GM23338 (cell line): ENCODE measurements at regions not wholly inside any gene's neighbourhood (a gene's known extent, or its start where the extent isn't known, plus 50 kb on each side); places are given as distances from the start of the nearest gene placed in this dataset.

Experiments used
- ATAC-seq: fragments of 200-7000 bp; cut with Tn5 transposase; 3 replicates; pipeline ENCODE4 v1.9.1; 2020
- DNase-seq: peaks from one replicate; pipeline ENCODE4 v3.0.0-alpha.2; 2015; ENCODE audit warnings: low spot score
- H2AFZ ChIP-seq: fragments of 200-600 bp; sonication (generic); 2 replicates; pipeline ENCODE4 v1.8.0; 2016; ENCODE audit warnings: antibody characterized with exemption, mild to moderate bottlenecking, moderate library complexity
- H3F3A ChIP-seq: fragments of 200-600 bp; sonication (generic); replicated peaks from 2 replicates; pipeline ENCODE4 v1.8.0; 2017; ENCODE audit warnings: antibody characterized with exemption, mixed run types, low read depth
- H3K27ac ChIP-seq: fragments of 200-600 bp; sonication (generic); 2 replicates; pipeline ENCODE4 v1.6.1; 2016; ENCODE audit warnings: low read depth
- H3K27me3 ChIP-seq: fragments of 200-600 bp; sonication (generic); 2 replicates; pipeline ENCODE4 v1.8.0; 2016; ENCODE audit warnings: mild to moderate bottlenecking, mixed run types, moderate library complexity; ENCODE audit not compliant: insufficient read depth
- H3K36me3 ChIP-seq: fragments of 200-600 bp; sonication (generic); 2 replicates; pipeline ENCODE4 v1.8.0; 2016; ENCODE audit warnings: mild to moderate bottlenecking; ENCODE audit not compliant: insufficient read depth
- H3K4me1 ChIP-seq: fragments of 200-600 bp; sonication (generic); 2 replicates; pipeline ENCODE4 v1.8.0; 2016; ENCODE audit warnings: mild to moderate bottlenecking, moderate library complexity; ENCODE audit not compliant: insufficient read depth
- H3K4me2 ChIP-seq: fragments of 200-600 bp; sonication (generic); 2 replicates; pipeline ENCODE4 v1.7.1; 2017; ENCODE audit warnings: mixed run types
- H3K4me3 ChIP-seq: fragments of 200-600 bp; sonication (generic); 2 replicates; pipeline ENCODE4 v1.6.1; 2016; ENCODE audit warnings: mixed run types
- H3K79me2 ChIP-seq: fragments of 200-600 bp; sonication (generic); replicated peaks from 2 replicates; pipeline ENCODE4 v1.8.0; 2017; ENCODE audit warnings: mild to moderate bottlenecking; ENCODE audit not compliant: insufficient read depth
- H3K9me2 ChIP-seq: fragments of 200-600 bp; sonication (generic); 2 replicates; pipeline ENCODE4 v1.8.0; 2017; ENCODE audit not compliant: insufficient read depth
- H4K20me1 ChIP-seq: fragments of 200-600 bp; sonication (generic); replicated peaks from 2 replicates; pipeline ENCODE4 v1.8.0; 2017; ENCODE audit warnings: mild to moderate bottlenecking; ENCODE audit not compliant: insufficient read depth
- H3K27ac Mint-ChIP-seq: 2 replicates; pipeline ENCODE4 v1.8.0; 2020; ENCODE audit warnings: inconsistent platforms, mild to moderate bottlenecking, moderate library complexity, mixed read lengths
- H3K27me3 Mint-ChIP-seq: 3 replicates; pipeline ENCODE4 v1.8.0; 2022; ENCODE audit warnings: low read depth, mild to moderate bottlenecking, moderate library complexity, mixed read lengths, inconsistent platforms; ENCODE audit not compliant: insufficient read depth, poor library complexity
- H3K36me3 Mint-ChIP-seq: 3 replicates; pipeline ENCODE4 v1.8.0; 2021; ENCODE audit warnings: low read depth, mild to moderate bottlenecking, inconsistent platforms, moderate library complexity, mixed read lengths
- H3K4me1 Mint-ChIP-seq: 3 replicates; pipeline ENCODE4 v1.8.0; 2020; ENCODE audit warnings: mild to moderate bottlenecking, inconsistent platforms, mixed read lengths
- H3K4me3 Mint-ChIP-seq: 3 replicates; pipeline ENCODE4 v1.8.0; 2021; ENCODE audit warnings: moderate library complexity, mild to moderate bottlenecking, inconsistent platforms, mixed read lengths
- H3K9me3 Mint-ChIP-seq: 3 replicates; pipeline ENCODE4 v1.8.0; 2020; ENCODE audit warnings: moderate library complexity, mild to moderate bottlenecking, inconsistent platforms, mixed read lengths
- CREB1 ChIP-seq: fragments of 250-450 bp; sonication (Bioruptor Pico); IDR thresholded peaks from 2 replicates; pipeline ENCODE4 v1.5.0; 2020; ENCODE audit warnings: low read depth, mild to moderate bottlenecking, moderate library complexity
- EZH2 ChIP-seq: fragments of 200-600 bp; sonication (generic); IDR thresholded peaks from one replicate; pipeline ENCODE4 v1.8.0; 2017; ENCODE audit warnings: antibody characterized with exemption, mild to moderate bottlenecking, low read depth; ENCODE audit not compliant: unreplicated experiment
- EZH2phosphoT487 ChIP-seq: fragments of 200-600 bp; sonication (generic); IDR thresholded peaks from one replicate; pipeline ENCODE4 v1.8.1; 2018; ENCODE audit warnings: antibody characterized with exemption; ENCODE audit not compliant: unreplicated experiment
- JUNB ChIP-seq: IDR thresholded peaks from one replicate; pipeline ENCODE4 v1.6.1; 2016; ENCODE audit warnings: antibody characterized with exemption; ENCODE audit not compliant: unreplicated experiment
- NANOG ChIP-seq: IDR thresholded peaks from 2 replicates; pipeline ENCODE4 v1.6.1; 2016; ENCODE audit warnings: antibody characterized with exemption, borderline replicate concordance
- POLR2AphosphoS5 ChIP-seq: IDR thresholded peaks from 2 replicates; pipeline ENCODE4 v1.6.1; 2016; ENCODE audit warnings: antibody characterized with exemption, low read depth
- STAT1 ChIP-seq: IDR thresholded peaks from one replicate; pipeline ENCODE4 v1.6.1; 2016; ENCODE audit warnings: antibody characterized with exemption; ENCODE audit not compliant: unreplicated experiment
- ZNF114 ChIP-seq: fragments of 250-450 bp; sonication (Bioruptor Pico); IDR thresholded peaks from 2 replicates; pipeline ENCODE4 v1.5.0; 2020; ENCODE audit warnings: mild to moderate bottlenecking, moderate library complexity
- ZNF331 ChIP-seq: fragments of 250-450 bp; sonication (Bioruptor Pico); IDR thresholded peaks from 2 replicates; pipeline ENCODE4 v1.5.0; 2020; ENCODE audit warnings: low read depth, mild to moderate bottlenecking, moderate library complexity
- TF ChIP-seq, protein P1 (sequence below), 2 experiments: fragments of 200-600 bp in 1 of 2; sonication (generic) in 1 of 2; conservative IDR thresholded peaks; 2 replicates each; pipeline versions ENCODE4 v1.5.1 to v1.6.1; 2016 to 2017; ENCODE audit warnings: antibody characterized with exemption in 2 of 2, low read depth in 2 of 2, mild to moderate bottlenecking in 2 of 2, moderate library complexity in 1 of 2
- TF ChIP-seq, protein P2 (sequence below): IDR thresholded peaks from 2 replicates; pipeline ENCODE4 v1.6.1; 2016; ENCODE audit warnings: antibody characterized with exemption
- TF ChIP-seq, protein P3 (sequence below): IDR thresholded peaks from one replicate; pipeline ENCODE4 v1.6.1; 2018; ENCODE audit warnings: antibody characterized with exemption; ENCODE audit not compliant: unreplicated experiment
- TF ChIP-seq, protein P4 (sequence below): fragments of 250-450 bp; sonication (Bioruptor Pico); IDR thresholded peaks from 2 replicates; pipeline ENCODE4 v1.5.0; 2020; ENCODE audit warnings: mild to moderate bottlenecking, moderate library complexity

DNA sequence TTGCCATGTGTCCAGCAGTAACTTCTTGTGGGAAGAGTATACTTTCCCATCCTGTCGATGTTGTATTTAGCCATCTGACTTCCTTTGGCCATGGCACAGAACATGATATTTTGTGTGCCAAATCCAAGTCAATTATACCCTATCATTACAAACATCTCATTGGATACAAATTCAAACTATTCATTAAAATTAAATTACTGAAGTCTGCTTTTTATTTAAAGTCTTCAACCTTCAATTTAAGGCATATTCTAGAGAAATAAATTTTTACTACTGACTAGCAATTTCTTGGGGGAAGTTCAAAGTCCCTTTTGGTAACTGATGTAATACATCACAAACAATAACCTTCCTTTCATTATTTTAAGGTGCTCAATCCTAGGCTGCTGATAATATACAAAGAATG, 192.6 kb downstream of the SLC6A15 start:
- Histone ChIP-seq H3K9me2 (no peaks in the 10 kb centered on the region), H3K79me2 (no peaks in the 10 kb centered on the region), H3K36me3 (no peaks in the 10 kb centered on the region), H3K4me2 (no peak overlapping the region), H4K20me1 (no peaks in the 10 kb centered on the region), H2AFZ (no peak overlapping the region), H3K27ac (no peak overlapping the region), H3K4me1 (peaks cover 39% of the 10 kb centered on the region), H3K27me3 (no peaks in the 10 kb centered on the region), H3F3A (no peaks in the 10 kb centered on the region), H3K4me3 (no peak overlapping the region)
- H3K4me3 Mint-ChIP-seq = no peak overlapping the region
- TF ChIP-seq JUNB = no peak
- TF ChIP-seq, protein P1, sequence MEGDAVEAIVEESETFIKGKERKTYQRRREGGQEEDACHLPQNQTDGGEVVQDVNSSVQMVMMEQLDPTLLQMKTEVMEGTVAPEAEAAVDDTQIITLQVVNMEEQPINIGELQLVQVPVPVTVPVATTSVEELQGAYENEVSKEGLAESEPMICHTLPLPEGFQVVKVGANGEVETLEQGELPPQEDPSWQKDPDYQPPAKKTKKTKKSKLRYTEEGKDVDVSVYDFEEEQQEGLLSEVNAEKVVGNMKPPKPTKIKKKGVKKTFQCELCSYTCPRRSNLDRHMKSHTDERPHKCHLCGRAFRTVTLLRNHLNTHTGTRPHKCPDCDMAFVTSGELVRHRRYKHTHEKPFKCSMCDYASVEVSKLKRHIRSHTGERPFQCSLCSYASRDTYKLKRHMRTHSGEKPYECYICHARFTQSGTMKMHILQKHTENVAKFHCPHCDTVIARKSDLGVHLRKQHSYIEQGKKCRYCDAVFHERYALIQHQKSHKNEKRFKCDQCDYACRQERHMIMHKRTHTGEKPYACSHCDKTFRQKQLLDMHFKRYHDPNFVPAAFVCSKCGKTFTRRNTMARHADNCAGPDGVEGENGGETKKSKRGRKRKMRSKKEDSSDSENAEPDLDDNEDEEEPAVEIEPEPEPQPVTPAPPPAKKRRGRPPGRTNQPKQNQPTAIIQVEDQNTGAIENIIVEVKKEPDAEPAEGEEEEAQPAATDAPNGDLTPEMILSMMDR (conservative IDR thresholded peaks at IDR 0.05; ENCODE audit: low read depth in 2 of 2) = no peak
- TF ChIP-seq ZNF331 = no peak
- TF ChIP-seq POLR2AphosphoS5 = no peak
- TF ChIP-seq CREB1 (CRISPR knock-in tag) = no peak
- TF ChIP-seq EZH2phosphoT487 = no peak
- TF ChIP-seq ZNF114 (CRISPR knock-in tag) = no peak
- TF ChIP-seq, protein P2, sequence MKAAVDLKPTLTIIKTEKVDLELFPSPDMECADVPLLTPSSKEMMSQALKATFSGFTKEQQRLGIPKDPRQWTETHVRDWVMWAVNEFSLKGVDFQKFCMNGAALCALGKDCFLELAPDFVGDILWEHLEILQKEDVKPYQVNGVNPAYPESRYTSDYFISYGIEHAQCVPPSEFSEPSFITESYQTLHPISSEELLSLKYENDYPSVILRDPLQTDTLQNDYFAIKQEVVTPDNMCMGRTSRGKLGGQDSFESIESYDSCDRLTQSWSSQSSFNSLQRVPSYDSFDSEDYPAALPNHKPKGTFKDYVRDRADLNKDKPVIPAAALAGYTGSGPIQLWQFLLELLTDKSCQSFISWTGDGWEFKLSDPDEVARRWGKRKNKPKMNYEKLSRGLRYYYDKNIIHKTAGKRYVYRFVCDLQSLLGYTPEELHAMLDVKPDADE = no peak
- TF ChIP-seq, protein P3, sequence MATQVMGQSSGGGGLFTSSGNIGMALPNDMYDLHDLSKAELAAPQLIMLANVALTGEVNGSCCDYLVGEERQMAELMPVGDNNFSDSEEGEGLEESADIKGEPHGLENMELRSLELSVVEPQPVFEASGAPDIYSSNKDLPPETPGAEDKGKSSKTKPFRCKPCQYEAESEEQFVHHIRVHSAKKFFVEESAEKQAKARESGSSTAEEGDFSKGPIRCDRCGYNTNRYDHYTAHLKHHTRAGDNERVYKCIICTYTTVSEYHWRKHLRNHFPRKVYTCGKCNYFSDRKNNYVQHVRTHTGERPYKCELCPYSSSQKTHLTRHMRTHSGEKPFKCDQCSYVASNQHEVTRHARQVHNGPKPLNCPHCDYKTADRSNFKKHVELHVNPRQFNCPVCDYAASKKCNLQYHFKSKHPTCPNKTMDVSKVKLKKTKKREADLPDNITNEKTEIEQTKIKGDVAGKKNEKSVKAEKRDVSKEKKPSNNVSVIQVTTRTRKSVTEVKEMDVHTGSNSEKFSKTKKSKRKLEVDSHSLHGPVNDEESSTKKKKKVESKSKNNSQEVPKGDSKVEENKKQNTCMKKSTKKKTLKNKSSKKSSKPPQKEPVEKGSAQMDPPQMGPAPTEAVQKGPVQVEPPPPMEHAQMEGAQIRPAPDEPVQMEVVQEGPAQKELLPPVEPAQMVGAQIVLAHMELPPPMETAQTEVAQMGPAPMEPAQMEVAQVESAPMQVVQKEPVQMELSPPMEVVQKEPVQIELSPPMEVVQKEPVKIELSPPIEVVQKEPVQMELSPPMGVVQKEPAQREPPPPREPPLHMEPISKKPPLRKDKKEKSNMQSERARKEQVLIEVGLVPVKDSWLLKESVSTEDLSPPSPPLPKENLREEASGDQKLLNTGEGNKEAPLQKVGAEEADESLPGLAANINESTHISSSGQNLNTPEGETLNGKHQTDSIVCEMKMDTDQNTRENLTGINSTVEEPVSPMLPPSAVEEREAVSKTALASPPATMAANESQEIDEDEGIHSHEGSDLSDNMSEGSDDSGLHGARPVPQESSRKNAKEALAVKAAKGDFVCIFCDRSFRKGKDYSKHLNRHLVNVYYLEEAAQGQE = no peak
- TF ChIP-seq EZH2 = no peak
- TF ChIP-seq, protein P4, sequence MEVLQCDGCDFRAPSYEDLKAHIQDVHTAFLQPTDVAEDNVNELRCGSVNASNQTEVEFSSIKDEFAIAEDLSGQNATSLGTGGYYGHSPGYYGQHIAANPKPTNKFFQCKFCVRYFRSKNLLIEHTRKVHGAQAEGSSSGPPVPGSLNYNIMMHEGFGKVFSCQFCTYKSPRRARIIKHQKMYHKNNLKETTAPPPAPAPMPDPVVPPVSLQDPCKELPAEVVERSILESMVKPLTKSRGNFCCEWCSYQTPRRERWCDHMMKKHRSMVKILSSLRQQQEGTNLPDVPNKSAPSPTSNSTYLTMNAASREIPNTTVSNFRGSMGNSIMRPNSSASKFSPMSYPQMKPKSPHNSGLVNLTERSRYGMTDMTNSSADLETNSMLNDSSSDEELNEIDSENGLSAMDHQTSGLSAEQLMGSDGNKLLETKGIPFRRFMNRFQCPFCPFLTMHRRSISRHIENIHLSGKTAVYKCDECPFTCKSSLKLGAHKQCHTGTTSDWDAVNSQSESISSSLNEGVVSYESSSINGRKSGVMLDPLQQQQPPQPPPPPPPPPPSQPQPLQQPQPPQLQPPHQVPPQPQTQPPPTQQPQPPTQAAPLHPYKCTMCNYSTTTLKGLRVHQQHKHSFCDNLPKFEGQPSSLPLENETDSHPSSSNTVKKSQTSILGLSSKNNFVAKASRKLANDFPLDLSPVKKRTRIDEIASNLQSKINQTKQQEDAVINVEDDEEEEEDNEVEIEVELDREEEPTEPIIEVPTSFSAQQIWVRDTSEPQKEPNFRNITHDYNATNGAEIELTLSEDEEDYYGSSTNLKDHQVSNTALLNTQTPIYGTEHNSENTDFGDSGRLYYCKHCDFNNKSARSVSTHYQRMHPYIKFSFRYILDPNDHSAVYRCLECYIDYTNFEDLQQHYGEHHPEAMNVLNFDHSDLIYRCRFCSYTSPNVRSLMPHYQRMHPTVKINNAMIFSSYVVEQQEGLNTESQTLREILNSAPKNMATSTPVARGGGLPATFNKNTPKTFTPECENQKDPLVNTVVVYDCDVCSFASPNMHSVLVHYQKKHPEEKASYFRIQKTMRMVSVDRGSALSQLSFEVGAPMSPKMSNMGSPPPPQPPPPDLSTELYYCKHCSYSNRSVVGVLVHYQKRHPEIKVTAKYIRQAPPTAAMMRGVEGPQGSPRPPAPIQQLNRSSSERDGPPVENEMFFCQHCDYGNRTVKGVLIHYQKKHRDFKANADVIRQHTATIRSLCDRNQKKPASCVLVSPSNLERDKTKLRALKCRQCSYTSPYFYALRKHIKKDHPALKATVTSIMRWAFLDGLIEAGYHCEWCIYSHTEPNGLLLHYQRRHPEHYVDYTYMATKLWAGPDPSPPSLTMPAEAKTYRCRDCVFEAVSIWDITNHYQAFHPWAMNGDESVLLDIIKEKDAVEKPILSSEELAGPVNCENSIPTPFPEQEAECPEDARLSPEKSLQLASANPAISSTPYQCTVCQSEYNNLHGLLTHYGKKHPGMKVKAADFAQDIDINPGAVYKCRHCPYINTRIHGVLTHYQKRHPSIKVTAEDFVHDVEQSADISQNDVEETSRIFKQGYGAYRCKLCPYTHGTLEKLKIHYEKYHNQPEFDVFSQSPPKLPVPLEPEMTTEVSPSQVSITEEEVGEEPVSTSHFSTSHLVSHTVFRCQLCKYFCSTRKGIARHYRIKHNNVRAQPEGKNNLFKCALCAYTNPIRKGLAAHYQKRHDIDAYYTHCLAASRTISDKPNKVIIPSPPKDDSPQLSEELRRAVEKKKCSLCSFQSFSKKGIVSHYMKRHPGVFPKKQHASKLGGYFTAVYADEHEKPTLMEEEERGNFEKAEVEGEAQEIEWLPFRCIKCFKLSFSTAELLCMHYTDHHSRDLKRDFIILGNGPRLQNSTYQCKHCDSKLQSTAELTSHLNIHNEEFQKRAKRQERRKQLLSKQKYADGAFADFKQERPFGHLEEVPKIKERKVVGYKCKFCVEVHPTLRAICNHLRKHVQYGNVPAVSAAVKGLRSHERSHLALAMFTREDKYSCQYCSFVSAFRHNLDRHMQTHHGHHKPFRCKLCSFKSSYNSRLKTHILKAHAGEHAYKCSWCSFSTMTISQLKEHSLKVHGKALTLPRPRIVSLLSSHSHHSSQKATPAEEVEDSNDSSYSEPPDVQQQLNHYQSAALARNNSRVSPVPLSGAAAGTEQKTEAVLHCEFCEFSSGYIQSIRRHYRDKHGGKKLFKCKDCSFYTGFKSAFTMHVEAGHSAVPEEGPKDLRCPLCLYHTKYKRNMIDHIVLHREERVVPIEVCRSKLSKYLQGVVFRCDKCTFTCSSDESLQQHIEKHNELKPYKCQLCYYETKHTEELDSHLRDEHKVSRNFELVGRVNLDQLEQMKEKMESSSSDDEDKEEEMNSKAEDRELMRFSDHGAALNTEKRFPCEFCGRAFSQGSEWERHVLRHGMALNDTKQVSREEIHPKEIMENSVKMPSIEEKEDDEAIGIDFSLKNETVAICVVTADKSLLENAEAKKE (CRISPR knock-in tag) = no peak
- no peak for TF ChIP-seq STAT1
- TF ChIP-seq NANOG = no peak
- no peaks in the 10 kb centered on the region for H3K9me3 Mint-ChIP-seq
- H3K4me1 Mint-ChIP-seq = peaks cover 28% of the 10 kb centered on the region
- ATAC-seq (no peak), DNase-seq (no peak)
- H3K27me3 Mint-ChIP-seq = peaks cover 3% of the 10 kb centered on the region
- H3K36me3 Mint-ChIP-seq = no peaks in the 10 kb centered on the region
- H3K27ac Mint-ChIP-seq = no peak overlapping the region
